HG03354 (cell line): ENCODE measurements at regions not wholly inside any gene's neighbourhood (a gene's known extent, or its start where the extent isn't known, plus 50 kb on each side); places are given as distances from the start of the nearest gene placed in this dataset.
A peak's percentile ranks its signal among the peaks of the same experiment; 100 is the strongest.

Experiments
- ATAC-seq: cut with Tn5 transposase; IDR thresholded peaks from one replicate; pipeline ENCODE4 v1.9.1; 2021; ENCODE audit warnings: mild to moderate bottlenecking; ENCODE audit not compliant: unreplicated experiment, poor library complexity, severe bottlenecking

DNA sequence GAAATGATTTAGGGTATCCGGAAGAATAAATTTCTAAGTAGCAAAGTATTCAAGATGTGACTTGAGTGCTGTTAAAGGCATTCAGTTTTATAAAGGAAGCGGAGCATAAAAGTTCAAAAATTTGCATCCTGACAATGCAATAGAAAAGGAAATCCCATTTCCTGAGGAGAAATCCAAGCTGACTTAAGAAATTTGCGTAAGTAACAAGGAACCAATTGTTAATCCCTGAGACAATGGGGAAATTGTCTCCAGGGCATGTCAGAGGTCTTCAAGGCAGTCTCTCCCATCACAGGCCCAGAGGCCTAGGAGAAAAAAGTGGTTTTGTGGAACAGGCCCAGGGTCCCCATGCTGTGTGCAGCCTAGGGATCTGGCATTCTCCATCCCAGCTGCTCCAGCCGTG is 416.0 kb downstream of the PRDM2 start:
- no peak for ATAC-seq

DNA sequence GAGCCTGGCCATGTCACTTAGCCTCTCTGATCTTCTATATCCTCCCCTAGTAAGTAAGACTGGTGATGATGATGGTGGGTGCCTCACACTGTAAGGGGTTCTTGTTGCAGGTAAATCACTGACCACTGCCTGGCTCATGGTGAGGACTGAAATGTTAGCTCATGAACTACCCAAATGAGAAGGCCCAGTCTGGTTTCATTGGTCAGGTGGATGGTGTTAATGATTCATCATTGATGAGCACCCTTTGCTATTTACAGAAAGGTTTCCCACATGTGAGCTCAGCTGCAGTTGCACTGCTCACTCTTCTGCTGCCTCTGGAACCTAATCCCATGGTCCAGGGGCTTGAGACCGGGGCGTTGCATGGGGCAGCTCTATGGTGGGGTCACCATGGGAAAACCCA is 417.7 kb downstream of the PRDM2 start:
- ATAC-seq = peak; percentile 57

DNA sequence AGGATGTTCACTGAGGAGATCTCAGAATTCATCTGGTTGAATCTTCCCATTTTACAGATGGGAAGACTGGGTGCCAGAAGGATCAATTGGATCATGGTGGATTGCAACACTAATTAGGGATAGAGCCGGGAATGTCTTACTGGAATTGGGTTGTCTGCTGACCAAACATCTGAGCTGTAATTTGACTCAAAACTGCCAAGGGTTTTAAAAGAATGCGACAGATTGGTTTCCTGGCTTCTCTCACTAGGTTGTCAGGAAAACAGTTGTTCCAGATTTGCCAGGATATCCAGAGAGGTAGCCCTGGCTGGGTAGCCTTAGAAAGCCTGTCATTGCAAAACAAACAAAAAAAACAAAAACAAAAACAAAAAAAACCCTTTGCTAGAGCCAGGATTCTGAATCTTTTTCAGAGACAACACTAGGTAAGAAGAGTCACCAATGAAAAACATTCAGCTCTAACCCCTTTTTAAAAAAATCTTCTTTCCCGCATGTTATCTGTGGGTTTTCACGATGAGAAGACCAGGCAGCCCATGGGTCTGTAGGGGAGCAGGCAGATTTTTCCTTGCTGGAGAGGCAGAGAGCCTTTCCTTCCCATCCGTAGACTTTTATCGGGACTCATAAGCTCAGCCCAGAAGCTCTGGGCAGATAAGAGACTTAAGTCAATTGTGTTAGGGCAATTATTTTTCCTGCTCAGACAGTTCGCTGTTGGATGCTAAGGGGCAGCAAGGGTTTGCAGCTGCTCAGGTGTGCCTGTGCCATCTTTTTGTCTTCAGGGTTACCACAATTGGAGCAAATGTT is 418.9 kb downstream of the PRDM2 start:
- no peak for ATAC-seq

DNA sequence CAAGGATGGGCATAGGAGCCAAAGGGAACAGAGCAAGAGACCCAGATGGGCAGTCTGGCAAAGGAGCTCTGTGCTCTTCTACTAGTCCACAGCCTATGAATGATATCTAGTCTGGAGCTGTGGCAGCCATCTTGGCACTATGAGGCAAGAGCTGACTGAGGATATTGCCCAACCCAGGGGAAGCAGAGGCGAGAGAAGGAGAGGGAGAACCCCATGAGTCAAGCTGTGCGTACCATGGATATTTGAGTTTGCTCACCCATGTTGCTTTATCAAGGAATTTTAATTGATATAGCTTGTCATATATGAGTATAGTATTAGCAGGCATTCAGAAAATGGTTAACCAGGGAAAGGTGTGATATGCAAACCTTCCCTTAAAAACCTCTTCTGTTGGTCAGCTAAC is 420.9 kb downstream of the PRDM2 start:
- no peak for ATAC-seq

DNA sequence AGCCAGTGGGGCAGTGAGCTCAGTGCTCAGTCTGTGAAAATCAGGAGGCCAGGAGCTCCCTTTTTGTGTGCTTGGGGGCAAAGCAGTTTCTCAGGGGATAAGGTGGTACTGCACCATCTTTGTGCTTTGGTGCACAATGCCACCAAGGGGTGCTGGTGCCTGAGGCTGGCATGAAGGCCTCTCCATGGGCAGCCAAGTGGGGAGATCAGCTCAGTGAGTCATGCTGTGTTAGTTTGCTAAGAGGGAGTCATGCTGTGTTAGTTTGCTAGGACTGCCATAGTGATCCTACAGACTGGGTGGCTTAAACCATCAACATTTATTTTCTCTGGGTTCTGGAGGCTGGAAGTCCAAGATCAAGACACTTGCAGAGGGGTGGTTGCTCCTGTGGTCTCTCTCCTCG is 428.1 kb downstream of the PRDM2 start:
- ATAC-seq = no peak

DNA sequence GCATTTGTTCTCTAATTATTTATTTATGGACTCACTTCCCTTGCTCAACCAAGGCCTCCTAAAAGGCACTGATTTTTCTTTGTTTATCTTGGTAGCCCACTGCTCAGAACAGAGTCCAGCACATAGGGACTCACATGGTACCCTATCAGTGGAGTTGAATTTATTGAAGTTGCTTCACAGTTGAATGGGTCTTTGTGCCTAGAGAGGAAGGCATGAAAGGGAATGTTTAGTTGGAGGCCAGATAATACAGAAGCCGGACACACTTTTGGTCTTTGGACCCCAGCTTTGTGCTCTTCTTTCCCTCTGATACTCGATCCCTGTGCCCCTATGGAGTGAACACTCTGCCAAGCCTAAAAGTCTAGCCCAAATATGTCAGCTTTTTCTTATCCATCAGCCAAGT is 429.0 kb downstream of the PRDM2 start:
- ATAC-seq = no peak

DNA sequence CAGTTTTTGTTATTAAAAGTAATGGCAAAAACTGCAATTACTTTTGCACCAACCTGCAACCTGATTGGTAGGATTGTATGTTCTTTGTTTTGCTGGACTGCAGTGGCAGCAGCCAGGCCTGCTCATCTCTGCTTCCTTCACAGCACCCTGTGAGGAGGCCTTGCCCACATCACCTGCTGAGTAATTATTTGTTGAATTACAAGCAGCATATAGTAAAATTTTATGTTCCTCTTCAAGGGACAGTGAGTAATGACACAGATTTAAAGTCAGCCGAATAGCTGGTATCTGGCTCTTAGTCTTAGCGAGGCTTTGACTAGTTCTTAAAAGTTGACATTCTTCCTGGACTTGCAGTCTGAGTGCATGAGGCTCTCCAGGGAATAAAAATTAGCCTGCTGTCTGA is 435.1 kb downstream of the PRDM2 start:
- no peak for ATAC-seq

DNA sequence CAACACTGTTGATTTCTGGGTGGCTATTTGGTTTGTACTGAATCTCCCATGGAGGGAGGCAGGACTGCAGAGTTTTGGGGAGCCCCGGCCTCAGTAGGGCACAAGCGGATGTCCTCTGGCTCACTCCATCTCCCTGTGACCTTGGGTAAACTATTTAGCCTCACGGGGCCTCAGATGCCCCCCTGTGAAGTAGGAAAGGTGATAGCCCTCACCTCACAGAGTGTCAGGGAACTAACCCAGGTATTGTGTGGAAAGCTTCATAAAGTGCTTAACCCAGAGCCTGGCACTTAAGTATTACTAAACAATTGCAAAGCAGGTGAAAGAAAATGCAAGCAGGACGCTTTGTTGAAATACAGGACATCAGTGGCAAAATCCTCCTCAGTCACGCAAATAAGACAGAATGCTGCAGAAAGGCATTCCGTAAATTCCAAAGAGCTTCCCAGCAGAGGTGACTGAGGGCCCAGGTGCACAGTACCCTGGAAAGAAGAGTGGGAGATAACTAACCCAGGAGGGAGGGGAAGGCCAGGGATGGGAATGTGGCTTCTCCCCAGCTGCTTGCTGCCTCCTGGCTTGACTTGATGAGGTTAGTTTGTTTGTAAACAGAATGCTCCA is 436.3 kb downstream of the PRDM2 start:
- ATAC-seq = no peak

DNA sequence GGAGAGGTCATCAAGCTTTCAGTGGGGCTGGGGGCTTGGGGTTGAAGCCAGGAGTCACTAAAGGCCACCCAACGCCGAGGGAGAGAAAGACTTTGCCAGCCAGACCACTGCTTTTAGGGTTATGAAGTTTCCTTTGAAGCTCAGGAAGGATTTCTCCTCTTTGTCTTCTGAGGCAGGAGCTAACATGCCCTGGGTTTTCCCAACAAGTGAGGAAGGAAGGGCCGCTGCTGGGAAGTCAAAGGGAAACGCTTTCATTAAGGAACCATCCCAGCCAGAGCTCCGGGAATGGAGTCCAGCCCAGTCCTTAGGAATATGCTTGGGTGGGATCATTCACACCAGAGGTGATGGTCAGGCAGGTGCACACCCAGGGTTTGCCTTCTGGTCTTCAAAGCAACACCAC is 436.9 kb downstream of the PRDM2 start:
- no peak for ATAC-seq

DNA sequence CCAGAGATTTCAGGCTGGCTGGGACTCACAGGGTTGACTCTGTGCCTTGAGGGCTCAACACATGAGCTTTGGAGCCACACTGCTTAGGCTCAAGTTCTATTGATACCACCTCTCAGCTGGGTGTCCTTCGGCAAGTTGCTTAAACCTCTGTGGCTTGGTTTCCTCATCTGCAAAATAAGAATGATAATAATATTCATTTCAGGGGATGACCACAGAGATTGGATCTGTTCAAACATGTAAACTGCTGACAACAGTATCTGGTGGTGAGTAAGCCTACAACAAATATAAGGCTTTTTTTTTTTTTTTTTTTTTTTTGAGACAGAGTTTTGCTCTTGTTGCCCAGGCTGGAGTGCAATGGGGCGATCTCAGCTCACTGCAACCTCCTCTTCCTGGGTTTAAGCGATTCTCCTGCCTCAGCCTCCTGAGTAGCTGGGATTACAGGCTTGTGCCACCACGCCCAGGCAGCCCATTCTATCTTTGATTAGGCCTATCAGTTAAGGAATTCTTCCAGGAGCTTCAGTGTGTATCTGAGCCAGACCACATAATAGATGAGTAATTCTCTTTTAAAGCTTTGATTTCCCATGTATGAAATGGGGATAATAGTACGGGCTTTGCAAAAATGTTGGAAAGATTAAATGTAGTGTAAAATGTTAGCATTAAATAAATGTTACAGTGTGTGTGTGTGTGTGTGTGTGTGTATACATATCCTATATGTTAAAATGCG is 437.6 kb downstream of the PRDM2 start:
- ATAC-seq = no peak

DNA sequence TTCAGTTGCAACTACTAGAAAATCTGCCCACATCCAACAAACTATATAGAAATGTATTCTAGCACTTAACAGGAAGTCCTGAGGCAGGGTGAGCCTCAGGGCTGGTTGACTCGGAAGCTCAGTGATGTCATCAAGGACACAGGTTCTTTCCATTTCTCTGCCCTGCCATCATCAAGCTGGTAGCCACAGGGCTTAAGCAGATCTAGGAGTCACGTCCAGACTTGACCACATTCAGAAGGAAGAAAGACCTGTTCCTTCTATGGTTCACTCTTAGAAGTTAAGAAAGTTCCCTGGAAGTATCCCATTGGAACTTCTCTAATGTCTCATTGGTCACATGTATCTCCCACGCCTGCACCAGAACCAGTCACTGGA is 438.1 kb downstream of the PRDM2 start:
- ATAC-seq = no peak

DNA sequence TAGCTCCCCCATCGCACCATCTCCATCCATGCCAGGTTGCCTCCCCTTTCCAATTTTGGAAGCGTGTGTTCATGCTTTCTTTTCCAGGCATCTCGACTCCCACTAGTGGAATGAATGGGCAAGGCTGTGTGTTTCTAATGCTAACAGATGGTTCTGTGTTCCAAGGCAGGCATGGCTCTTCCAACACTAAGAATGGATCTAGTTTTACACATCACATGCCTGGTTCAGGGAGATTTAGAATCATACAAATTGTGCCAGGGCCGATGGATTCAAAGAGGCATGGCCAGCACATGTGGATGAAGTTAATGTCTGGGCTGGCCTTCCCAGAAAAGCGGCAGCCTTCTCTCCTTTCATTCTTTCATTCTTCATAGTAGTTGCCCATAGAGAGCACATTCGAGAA is 438.7 kb downstream of the PRDM2 start:
- no peak for ATAC-seq

DNA sequence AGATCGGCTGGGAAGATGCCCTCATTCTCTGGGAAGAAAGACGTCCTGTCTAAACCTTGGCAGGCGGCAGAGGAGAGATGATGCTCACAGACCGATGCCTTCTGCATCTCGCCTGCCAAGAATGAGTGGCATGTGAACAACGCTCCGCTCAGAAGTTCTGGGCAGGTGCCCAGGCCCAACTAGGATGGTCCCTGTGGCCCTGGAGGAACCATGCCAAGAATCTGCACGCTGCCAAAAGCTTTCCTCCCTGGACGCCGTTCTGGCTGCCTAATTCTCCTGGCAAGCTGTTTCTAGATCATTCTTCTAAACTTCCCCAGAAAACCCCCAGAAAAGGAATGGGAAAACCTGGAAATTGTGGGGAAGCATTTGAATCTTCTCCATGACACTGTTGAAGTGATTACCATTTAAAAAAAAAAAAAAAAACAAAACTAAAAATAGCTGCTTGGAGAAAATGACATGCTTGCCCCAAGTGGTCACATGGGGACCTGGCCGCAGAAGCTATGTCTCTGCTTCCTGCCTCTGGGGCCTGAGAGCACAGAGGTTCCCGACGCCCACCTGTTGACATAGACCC is 440.9 kb downstream of the PRDM2 start:
- ATAC-seq = no peak

DNA sequence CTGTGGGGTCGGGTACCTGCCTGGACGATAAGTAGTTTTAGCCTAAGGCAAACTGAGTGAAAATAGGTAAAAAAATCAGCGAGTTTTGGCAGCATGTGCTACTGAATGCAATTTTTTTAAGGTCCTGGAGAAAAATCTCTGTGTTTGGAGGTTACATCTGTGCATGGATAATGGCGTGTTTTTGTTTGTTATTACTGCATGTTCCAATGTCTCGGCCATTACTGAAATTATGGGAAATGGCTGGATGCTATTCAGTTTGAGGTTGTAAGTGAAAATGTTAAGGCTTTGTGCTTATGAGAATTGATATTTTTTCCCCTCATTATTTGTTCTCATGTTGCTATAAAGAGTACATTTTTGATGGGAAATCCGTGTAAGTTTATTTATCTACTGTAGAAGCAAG is 441.7 kb downstream of the PRDM2 start:
- ATAC-seq = no peak

DNA sequence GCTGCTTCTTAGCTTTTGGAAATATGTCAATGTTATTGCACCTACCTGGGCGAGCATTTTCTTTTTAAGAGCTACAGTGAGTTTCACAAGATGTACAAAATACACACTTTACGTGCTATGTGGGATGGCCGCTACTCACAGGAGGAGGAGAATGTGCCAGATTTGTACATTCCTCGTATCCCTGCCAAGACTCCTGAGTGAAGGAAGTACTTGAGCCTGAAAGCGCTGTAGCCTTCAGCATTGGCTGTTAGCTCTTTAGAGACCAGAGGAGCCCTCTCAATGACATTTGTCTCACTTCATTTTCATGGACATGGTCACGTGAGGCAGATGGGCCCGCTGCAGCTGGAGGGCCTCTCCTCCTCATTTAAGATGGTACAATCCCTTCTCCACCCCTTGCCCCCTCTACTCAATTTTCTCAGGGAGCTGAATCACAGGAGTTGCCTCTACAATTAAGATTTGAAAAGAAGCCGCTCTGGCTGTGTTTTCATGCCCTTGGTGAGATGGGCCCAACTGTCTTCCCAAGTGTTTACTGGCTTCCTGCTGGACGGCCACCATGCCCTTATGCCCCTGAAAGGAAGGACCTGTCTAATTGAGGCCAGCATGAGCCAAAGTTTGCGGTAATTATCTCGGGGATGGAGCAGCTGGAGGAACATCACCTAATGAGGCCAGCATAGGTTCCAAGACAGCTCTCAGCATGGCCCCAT is 442.6 kb downstream of the PRDM2 start:
- no peak for ATAC-seq

DNA sequence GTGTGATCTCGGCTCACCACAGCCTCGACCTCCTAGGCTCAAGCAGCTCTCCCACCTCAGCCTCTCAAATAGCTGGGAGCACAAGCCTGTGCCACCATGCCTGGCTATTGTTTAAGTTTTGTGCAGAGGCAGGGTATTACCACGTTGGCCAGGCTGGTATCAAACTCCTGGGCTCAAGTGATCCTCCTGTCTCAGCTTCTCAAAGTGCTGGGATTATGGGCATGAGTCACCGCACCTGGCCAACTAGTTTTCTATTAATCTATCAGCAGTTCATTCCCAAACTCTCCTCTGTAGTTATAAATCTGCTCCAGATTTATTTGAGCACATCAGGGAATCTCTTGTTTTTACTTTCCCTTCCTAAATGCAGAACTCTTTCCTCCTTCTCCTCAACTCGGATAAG is 443.8 kb downstream of the PRDM2 start:
- ATAC-seq = no peak

DNA sequence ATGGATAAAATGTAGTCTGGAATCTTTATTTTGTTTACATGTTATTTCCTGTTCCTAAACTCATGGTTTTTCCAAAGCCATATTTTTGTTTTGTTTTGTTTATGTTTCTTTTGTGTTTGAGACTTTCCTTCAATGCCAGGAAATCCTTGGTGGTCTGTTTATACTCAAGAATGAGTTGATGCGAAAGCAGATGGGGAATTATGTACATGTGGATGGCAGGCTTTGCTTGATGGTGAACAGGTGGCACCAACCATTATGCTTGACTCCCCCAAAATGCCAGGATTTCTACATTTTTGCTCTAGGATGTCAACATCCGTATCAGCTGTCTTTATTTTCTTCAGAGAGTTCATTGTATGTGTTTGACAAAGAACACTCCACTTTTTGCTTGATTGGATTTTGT is 448.5 kb downstream of the PRDM2 start:
- no peak for ATAC-seq

DNA sequence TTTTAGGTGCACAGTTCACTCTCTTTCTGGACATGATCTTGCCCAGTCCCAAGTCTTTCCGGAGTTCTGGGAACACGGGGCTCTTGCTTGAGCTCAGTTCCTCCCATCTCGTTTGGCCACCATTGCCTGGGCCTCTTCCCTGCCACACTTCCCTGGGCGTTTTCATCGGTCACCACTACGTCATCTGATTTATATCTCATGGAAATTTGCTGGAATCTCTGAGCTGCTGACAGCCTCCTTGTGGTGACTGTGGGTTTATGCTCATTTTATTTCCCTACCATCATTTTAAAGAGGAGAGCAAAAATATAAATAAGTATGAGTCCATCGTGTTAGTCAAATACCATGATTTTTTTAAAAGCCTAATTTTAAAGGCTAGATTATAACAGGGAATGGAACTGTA is 449.1 kb upstream of the KAZN start:
- ATAC-seq = no peak

DNA sequence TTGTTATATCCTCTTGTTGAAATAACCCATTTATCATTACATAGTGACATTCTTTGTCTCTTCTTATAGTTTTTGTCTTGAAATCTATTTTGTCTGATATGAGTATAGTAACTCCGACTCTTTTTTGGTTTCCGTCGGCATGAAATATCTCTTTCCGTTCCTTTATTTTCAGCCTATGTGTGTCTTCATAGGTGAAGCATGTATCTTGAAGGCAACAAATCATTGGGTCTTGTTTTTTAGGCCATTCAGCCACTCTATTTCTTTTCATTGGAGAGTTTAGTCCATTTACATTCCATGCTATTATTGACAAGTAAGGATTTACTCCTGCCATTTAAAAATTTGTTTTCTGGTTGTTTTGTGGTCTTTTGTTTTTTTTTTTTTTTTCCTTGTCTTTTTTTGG is 441.9 kb upstream of the KAZN start:
- no peak for ATAC-seq

DNA sequence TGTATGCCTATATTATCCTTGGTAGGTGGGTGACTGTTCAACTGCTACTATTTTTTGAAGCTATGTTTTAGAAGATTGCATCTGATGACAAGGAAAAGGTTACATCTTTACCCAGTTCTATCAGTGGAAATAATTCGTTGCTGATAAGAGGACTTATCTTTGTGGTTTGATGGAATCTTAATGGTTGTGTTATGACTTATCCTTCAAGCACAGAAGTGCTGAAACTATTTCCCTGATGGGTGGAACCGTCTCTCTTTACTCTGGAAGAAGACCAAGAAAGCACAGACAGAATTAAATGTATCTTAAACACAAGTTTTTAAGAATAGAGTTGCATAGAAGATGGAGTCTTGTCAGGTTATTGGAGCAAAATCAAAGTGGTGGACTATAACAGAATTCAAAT is 437.7 kb upstream of the KAZN start:
- no peak for ATAC-seq
